ENCODE measurements at regions not wholly inside any gene's neighbourhood (a gene's known extent, or its start where the extent isn't known, plus 50 kb on each side); places are given as distances from the start of the nearest gene placed in this dataset.

DNA sequence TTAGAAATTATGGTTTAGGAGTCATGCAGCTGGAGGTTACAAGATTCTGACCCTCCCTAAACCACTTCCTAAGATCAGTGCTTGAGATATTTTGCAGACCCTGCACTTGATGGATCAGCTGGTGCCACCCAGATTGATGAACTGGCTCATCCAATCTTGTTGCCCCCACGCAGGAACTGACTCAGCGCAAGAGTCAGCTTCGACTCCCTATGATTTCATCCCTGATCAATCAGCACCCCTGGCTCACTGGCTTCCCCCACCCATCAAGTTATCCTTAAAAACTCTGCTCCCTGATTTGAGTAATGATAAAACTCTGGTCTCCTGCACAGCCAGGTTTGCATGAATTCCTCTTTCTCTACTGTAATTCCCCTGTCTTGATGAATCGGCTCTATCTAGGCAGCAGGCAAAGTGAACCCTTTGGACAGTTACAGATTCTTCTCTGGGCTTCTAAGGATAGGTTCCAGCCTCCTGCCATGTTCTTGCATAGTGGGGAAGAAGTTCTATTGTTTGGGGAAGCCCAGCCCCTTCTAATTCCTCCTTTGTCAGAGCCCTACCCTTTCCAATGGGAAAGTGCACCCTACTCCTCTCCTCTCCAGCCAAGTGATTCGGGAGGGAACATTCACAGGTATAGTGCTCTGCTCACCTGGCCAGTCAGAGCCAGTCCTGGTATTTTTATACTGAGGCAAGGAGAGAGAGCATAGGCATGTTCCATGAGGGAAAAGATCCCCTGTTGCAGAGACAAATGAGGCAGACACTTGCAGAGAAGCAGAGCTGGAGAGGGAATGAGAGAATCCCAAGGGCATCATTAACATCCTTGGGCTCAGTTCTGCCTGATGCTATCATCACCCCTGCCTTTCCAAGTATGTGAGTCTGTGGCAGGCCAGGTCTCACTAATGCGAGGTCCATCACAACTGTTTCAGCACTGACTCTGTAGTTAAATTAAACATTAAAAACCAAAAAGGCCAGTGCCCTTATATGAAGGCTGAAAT is 224.4 kb upstream of the GALNT17 start:
- no peak for DNase-seq

DNA sequence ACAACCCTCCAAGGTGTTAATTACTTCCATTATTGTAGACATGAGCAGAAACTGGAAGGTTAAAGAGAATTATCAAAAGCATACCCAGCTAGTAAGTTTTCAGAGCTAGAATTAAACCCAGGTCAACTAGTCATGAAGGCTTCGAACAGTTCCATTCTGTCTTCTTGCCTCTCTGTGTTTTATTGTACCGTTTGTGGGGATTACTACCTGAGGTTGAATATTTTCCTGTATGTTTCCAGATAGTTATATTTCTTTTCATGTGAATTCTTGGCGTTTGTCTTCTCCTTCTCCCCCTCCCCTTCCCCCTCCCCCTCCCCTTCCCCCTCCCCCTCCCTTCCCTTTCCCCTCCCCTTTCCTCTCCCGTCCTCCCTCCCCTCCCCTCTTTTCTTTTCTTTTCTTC is 218.0 kb upstream of the GALNT17 start:
- DNase-seq: no peak

- no peak for DNase-seq
These were observed 216.9 kb upstream of the GALNT17 start for GRCh38 chr7:70915067-70915466.

DNA sequence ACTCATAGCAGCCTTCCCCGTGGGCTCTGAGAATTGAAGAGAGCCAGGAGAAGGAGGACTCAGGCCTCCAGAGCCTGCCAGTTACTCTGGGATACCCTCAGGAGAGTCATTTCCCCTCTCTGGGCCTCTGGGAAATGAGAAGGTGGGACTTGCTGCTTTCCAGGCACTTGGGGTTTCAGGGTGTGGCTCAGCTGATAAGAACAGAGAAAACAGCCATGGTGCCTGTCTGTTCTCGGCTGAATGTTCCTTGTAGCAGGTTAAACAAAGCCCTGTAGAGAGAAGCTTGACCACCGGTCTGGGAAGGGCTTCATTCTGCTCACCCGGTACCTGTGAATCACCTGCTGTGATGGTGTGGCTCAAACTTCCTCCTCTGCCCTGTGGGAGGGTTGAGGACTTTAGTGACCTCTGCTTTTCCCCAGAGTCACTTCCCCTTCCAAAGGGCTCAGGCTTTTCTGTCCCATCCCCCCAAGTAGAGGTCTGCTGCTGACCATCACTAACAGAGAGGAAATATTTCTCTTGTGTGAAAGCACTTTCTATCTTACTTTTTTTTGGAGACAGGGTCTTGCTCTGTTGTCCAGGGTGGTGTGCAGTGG is 212.4 kb upstream of the GALNT17 start:
- no peak for DNase-seq

DNA sequence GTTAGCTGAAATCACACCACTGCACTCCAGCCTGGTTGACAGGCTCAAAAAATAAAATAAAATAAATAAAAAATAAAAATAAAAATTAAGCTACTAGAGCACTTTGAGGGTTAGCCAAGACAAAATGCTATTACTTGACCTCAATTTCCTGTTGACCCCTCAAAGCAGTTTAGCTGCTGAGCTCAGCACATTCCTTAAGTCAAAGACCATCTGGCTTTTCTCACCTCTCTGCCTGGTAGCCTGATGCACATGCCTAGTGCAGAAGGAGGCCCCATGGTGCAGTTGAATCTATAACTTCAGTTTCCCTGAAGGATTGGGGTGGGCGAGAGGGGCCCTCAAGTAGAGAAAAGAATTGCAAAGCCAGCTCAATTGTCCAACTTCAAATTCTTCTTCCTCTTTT is 211.1 kb upstream of the GALNT17 start:
- DNase-seq: no peak

DNA sequence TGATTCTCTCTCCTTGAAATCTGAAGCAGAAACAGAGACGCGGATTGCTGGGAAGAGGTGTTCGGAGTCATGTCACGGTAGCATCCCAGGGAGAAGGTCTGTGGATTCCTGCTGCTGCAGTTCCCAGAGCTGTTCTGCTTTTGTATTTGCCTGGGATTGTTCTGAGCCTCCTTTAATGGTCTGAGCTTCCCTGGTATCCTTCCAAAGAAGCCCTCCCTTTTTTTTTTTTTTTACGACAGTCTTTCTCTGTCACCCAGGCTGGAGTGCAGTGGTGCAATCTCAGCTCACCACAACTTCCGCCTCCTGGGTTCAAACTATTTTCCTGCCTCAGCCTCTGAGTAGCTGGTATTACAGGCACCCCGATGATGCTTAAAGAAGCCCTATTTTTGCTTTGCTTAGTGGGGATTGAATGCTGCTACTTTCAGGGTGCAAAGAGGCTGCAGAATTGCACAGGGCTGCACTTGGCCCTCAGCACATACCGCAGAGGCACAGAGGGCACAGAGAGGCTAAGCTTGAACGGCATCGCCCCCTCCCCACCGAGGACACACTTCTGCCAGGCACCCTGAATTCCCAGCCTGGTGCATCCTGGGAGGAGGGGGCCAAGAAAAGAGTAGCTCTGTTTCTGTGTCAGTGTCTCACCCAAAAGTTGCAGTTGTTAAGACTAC is 208.6 kb upstream of the GALNT17 start:
- DNase-seq: no peak

DNA sequence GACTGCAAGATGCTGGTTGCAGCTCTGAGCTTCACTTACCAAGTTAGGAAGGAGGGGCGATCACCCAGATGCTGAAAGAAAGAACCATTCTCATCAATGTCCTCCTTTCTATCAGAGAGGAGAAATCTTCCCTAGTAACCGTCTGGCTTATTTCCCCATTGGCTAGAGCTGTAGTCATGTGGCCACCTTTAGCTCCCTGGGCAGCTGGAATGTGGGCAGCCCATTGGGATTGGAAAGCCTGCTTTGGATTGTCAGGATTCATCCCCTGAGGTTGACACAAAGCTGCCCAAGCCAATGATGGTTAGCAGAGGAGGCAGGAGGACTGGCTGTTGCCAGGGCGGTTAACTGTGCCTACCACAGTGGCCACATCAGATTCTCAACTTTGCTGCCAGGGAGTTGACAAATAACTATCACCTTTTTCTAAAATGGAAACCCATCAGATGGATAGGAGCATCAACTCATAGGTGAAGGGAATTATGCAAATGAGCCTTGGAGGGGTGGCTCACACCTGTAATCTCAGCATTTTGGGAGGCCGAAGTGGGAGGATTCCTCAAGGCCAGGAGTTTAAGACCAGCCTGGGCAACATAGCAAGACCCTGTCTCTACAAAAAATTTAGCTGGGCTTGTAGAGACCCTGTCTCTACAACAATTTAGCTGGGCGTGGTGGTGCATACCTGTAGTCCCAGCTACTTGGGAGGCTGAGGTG is 206.4 kb upstream of the GALNT17 start:
- no peak for DNase-seq

DNA sequence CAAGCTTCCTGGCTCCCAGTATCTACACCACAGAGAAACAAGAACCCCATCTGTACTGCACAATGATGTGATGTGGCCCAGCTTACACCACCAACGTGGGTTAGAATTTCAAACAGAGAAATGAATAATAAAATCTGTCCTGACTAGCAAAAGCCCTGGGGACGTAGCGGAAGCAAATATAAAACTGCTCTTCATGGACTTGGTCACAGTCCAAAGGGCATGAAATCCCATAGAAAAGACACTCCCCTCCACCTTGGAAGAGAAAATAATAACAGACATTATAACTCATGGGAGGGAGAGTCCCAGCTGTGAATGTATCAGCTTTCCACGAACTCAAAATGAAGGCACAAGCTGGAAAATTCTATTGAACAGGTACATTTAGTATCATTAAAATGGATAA is 205.3 kb upstream of the GALNT17 start:
- no peak for DNase-seq

GRCh38 chr7:70935311-70935710 is 196.6 kb upstream of the GALNT17 start:
- DNase-seq: no peak

DNA sequence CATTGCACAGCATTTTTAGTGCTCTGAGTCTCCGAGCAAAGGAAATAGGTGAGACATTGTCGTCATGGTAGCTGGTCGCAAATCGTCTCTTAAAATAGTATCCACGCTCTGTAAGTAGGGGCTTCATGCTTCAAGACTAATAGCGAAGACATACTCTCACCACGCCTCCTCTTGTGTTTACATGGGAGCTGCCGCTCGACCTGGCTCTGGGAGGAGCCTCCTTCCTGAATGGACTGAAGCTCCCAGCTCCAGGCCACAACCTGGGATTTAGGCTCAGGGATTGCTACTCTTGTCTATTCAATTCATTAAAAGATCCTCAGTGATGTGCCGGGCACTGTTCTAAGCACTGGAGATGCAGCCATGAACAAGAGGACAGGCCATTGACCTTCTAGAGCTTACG is 196.1 kb upstream of the GALNT17 start:
- DNase-seq: no peak

- no peak for DNase-seq
These were observed 194.5 kb upstream of the GALNT17 start for GRCh38 chr7:70937424-70937823.

GRCh38 chr7:70940597-70940996 is 191.3 kb upstream of the GALNT17 start:
- no peak for DNase-seq

DNA sequence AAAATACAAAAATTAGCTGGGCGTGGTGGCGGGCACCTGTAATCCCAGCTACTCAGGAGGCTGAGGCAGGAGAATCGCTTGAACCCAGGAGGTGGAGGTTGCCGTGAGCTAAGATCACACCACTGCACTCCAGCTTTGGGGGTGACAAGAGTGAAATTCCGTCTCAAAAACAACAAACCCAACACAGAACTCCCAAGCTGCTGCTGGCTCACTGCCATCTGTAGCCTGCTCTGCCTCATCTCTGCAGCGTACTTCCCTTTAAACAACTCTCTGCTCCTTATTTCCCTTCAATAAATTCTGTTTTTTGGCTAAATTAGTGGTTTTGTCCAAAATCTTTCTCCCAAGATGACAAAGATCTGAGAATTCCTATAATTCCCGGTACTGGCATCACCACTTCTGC is 189.2 kb upstream of the GALNT17 start:
- DNase-seq: no peak

GRCh38 chr7:70944516-70944915 is 187.4 kb upstream of the GALNT17 start:
- no peak for DNase-seq

DNA sequence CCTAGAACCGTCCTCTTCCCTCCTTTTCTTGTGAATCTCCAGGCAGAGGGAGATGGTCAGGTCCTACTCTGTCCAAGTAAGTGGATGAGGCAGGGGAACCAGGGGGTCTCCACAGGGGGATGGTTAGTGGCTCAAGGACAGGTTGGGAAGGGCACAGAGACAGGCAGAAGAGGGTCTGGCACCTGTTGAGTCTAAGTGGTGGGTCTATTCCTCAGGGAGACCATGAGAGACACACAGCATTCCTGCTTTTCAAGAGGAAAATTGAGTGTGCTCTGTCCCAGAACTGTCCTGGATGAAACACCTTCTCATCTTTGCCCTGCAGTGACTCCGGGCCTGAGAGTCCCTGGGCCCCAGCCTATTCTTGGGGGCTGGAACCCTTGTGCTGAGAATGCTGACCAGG is 184.8 kb upstream of the GALNT17 start:
- DNase-seq: no peak

GRCh38 chr7:70949862-70950261 is 182.1 kb upstream of the GALNT17 start:
- no peak for DNase-seq

GRCh38 chr7:70951271-70951962 is 180.5 kb upstream of the GALNT17 start:
- no peak for DNase-seq

GRCh38 chr7:70952311-70952710 is 179.6 kb upstream of the GALNT17 start:
- no peak for DNase-seq

DNA sequence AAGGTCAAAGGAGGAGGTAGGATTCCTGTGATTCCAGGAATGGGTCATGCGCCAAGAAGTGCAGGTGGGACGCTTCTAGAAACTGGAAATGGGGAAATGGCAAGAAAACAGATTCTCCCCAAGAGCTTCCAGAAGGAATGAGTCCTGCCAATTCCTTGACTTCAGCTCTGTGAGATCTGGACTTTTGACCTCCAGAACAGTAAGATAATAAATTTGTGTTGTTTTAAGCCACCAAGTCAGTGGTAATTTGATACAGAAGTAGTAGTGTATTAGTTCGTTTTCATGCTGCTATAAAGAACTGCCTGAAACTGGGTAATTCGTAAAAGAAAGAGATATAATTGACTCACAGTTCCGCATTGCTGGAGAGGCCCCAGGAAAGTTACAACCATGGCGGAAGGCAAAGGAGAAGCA is 178.6 kb upstream of the GALNT17 start:
- no peak for DNase-seq

- no peak for DNase-seq
These were observed 178.1 kb upstream of the GALNT17 start for GRCh38 chr7:70953796-70954195.

DNA sequence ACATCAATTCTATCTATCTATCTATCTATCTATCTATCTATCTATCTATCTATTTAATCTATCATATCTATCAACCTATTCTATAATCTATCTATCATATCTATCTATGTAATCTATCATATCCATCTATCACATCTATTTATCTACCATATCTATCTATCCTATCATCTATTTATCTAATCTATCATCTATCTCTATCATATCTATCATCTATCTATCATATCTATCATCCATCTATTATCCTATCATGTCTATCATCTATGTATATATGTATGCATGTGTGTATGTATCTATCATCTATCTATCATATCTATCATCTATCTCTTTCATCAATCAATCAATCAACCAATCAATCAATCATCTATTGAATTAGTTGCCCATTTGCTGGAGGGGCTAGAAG is 159.3 kb upstream of the GALNT17 start:
- DNase-seq: no peak

GRCh38 chr7:70975754-70976153 is 156.2 kb upstream of the GALNT17 start:
- no peak for DNase-seq

DNA sequence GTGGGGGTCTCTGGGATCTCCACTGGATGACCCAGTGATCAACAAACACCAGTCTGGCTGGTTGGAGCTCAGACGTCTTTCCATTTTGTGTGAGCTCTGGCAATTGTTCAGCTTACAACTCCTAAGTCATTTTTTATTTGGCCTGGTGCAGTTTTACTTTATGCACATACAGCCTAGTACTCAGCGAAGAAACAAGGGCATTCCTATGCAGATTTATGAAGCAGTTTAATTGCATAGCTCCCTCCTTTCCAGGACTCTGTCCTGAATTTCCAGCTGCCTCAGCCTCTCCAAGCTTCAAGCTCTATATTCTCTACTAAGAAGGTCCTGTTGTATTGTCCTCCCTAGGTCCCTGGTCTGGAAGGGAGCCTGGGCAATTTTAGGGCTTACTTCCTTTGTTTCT is 145.6 kb upstream of the GALNT17 start:
- no peak for DNase-seq

Measured in NCI-H524 treated with DMSO at 0.1 percent for 48 hours (cell line).